ENCODE measurements at regions not wholly inside any gene's neighbourhood (a gene's known extent, or its start where the extent isn't known, plus 50 kb on each side); places are given as distances from the start of the nearest gene placed in this dataset.

GRCh38 chr9:86830356-86830755 lies 117.0 kb downstream of the GAS1 start:
- TF ChIP-seq, protein P1, sequence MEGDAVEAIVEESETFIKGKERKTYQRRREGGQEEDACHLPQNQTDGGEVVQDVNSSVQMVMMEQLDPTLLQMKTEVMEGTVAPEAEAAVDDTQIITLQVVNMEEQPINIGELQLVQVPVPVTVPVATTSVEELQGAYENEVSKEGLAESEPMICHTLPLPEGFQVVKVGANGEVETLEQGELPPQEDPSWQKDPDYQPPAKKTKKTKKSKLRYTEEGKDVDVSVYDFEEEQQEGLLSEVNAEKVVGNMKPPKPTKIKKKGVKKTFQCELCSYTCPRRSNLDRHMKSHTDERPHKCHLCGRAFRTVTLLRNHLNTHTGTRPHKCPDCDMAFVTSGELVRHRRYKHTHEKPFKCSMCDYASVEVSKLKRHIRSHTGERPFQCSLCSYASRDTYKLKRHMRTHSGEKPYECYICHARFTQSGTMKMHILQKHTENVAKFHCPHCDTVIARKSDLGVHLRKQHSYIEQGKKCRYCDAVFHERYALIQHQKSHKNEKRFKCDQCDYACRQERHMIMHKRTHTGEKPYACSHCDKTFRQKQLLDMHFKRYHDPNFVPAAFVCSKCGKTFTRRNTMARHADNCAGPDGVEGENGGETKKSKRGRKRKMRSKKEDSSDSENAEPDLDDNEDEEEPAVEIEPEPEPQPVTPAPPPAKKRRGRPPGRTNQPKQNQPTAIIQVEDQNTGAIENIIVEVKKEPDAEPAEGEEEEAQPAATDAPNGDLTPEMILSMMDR (IDR thresholded peaks at IDR 0.05; ENCODE audit: low read depth, low read length): no peak
- TF ChIP-seq EZH2phosphoT487 (IDR thresholded peaks at IDR 0.05; ENCODE audit: low read depth): no peak
